Mucosa of descending colon (tissue), 3 donors: ENCODE measurements at regions not wholly inside any gene's neighbourhood (a gene's known extent, or its start where the extent isn't known, plus 50 kb on each side); places are given as distances from the start of the nearest gene placed in this dataset.

Source experiments
- ATAC-seq: fragments of 200-7000 bp; cut with Tn5 transposase; one replicate; pipeline ENCODE4 v1.9.1; 2020; ENCODE audit warnings: mild to moderate bottlenecking, moderate library complexity
- DNase-seq, 3 donors: peaks; one replicate each; pipeline ENCODE4 v3.0.0-alpha.2; 2020
- H3K36me3 ChIP-seq: fragments of 200-600 bp; one replicate; pipeline ENCODE4 v1.8.0; 2021; ENCODE audit warnings: low read depth, mild to moderate bottlenecking
- H3K4me1 ChIP-seq: fragments of 200-600 bp; one replicate; pipeline ENCODE4 v1.8.0; 2021; ENCODE audit warnings: low read depth, mild to moderate bottlenecking
- H3K4me3 ChIP-seq: fragments of 200-600 bp; one replicate; pipeline ENCODE4 v1.8.0; 2021; ENCODE audit warnings: mild to moderate bottlenecking
- H3K9me3 ChIP-seq: fragments of 200-600 bp; one replicate; pipeline ENCODE4 v1.8.0; 2021; ENCODE audit warnings: mild to moderate bottlenecking
- intact Hi-C, 2 donors: fragments of 100-400 bp; cut with DNase I in 1 of 2; cut with micrococcal nuclease in 1 of 2; formaldehyde crosslinking; loops; one replicate each; pipeline versions ENCODE4 v1.11.0 to v1.11.1; 2022; cut with DNase I, micrococcal nuclease
- TF ChIP-seq, protein P1 (sequence below): fragments of 200-600 bp; IDR thresholded peaks from one replicate; pipeline ENCODE4 v1.8.0; 2022; ENCODE audit warnings: antibody characterized with exemption, mild to moderate bottlenecking
- donor health status: DM: no; HTN: no; CAD: no; lungs with moderate emphysema.
- donor health status: DM: no; HTN: no; CAD: no.
- donor health status: DM: no; HTN: yes; CAD: no.

DNA sequence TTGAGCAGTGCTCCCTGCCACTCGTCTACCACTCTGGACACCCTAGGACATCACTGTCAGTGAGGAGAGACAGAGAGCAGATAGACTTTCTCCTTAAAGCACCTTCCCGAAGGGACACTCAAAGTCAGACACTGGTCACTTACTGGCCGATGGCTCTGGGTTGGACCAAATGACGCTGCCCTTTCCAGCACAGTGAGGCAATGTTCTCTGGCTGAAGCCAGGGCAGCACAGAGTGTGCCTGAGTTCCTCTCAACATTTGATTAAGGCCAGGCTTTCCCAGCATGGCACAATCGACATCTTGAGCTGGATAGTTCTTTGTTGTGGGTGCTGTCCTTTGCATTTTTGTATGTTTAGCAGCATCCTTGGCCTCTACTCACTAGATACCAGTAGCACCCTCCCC is 206.2 kb downstream of the CSNK2A3 start:
- Histone ChIP-seq H3K36me3 (no peaks in the 10 kb centered on the region), H3K4me3 (no peak overlapping the region), H3K9me3 (no peaks in the 10 kb centered on the region), H3K4me1 (no peaks in the 10 kb centered on the region)
- DNase-seq (no peak), ATAC-seq (no peak)
- TF ChIP-seq, protein P1, sequence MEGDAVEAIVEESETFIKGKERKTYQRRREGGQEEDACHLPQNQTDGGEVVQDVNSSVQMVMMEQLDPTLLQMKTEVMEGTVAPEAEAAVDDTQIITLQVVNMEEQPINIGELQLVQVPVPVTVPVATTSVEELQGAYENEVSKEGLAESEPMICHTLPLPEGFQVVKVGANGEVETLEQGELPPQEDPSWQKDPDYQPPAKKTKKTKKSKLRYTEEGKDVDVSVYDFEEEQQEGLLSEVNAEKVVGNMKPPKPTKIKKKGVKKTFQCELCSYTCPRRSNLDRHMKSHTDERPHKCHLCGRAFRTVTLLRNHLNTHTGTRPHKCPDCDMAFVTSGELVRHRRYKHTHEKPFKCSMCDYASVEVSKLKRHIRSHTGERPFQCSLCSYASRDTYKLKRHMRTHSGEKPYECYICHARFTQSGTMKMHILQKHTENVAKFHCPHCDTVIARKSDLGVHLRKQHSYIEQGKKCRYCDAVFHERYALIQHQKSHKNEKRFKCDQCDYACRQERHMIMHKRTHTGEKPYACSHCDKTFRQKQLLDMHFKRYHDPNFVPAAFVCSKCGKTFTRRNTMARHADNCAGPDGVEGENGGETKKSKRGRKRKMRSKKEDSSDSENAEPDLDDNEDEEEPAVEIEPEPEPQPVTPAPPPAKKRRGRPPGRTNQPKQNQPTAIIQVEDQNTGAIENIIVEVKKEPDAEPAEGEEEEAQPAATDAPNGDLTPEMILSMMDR = no peak
- intact Hi-C loops = no loop called here

- no peaks in the 10 kb centered on the region for H3K9me3 ChIP-seq
- ATAC-seq (no peak), DNase-seq (no peak)
- no peaks in the 10 kb centered on the region for H3K36me3 ChIP-seq
- H3K4me3 ChIP-seq = no peak overlapping the region
- TF ChIP-seq, protein P1 = no peak
- H3K4me1 ChIP-seq = no peaks in the 10 kb centered on the region
- intact Hi-C loops = no loop called here
These were observed 209.2 kb downstream of the CSNK2A3 start for GRCh38 chr11:11143849-11144248.

- intact Hi-C loops = no loop called here
- Histone ChIP-seq H3K4me3 (no peak overlapping the region), H3K9me3 (no peaks in the 10 kb centered on the region), H3K36me3 (no peaks in the 10 kb centered on the region), H3K4me1 (no peaks in the 10 kb centered on the region)
- DNase-seq (no peak), ATAC-seq (no peak)
- TF ChIP-seq, protein P1 = no peak
These were observed 210.6 kb downstream of the CSNK2A3 start for GRCh38 chr11:11142430-11142829.

- DNase-seq = no peak
- intact Hi-C loops = no loop called here
- H3K9me3 ChIP-seq = no peaks in the 10 kb centered on the region
- no peak for ATAC-seq
- no peaks in the 10 kb centered on the region for H3K36me3 ChIP-seq
- H3K4me1 ChIP-seq = no peaks in the 10 kb centered on the region
- TF ChIP-seq, protein P1 = no peak
- H3K4me3 ChIP-seq = no peak overlapping the region
These were observed 212.0 kb downstream of the CSNK2A3 start for GRCh38 chr11:11141065-11141464.

- ATAC-seq (peak; percentile 51), DNase-seq (no peak)
- intact Hi-C loops = no loop called here
- no peaks in the 10 kb centered on the region for H3K9me3 ChIP-seq
- TF ChIP-seq, protein P1 = no peak
- no peaks in the 10 kb centered on the region for H3K4me1 ChIP-seq
- no peak overlapping the region for H3K4me3 ChIP-seq
- H3K36me3 ChIP-seq = no peaks in the 10 kb centered on the region
These were observed 212.5 kb downstream of the CSNK2A3 start for GRCh38 chr11:11140510-11140909.

- TF ChIP-seq, protein P1 = no peak
- no peak overlapping the region for H3K4me3 ChIP-seq
- intact Hi-C loops = no loop called here
- no peaks in the 10 kb centered on the region for H3K9me3 ChIP-seq
- H3K4me1 ChIP-seq = no peaks in the 10 kb centered on the region
- H3K36me3 ChIP-seq = no peaks in the 10 kb centered on the region
- no peak for DNase-seq
- ATAC-seq = no peak
These were observed 215.7 kb downstream of the CSNK2A3 start for GRCh38 chr11:11137339-11137738.
